ENCODE measurements at regions not wholly inside any gene's neighbourhood (a gene's known extent, or its start where the extent isn't known, plus 50 kb on each side); places are given as distances from the start of the nearest gene placed in this dataset.

GRCh38 chr12:42670719-42671118 lies 81.2 kb upstream of the PRICKLE1 start:
- DNase-seq (ENCODE audit: low read depth): no peak

- DNase-seq (ENCODE audit: low read depth): no peak
These were observed 80.0 kb upstream of the PRICKLE1 start for GRCh38 chr12:42669553-42669952.

- no peak for DNase-seq (ENCODE audit: low read depth)
These were observed 77.2 kb upstream of the PRICKLE1 start for GRCh38 chr12:42666671-42667243.

GRCh38 chr12:42663621-42664020 lies 74.1 kb upstream of the PRICKLE1 start:
- no peak for DNase-seq (ENCODE audit: low read depth)

GRCh38 chr12:42660968-42661937 lies 71.7 kb upstream of the PRICKLE1 start:
- DNase-seq (ENCODE audit: low read depth): no peak

GRCh38 chr12:42660117-42660516 lies 70.6 kb upstream of the PRICKLE1 start:
- no peak for DNase-seq (ENCODE audit: low read depth)

GRCh38 chr12:42652048-42652447 lies 62.5 kb upstream of the PRICKLE1 start:
- DNase-seq (ENCODE audit: low read depth): no peak

GRCh38 chr12:42648061-42648460 lies 58.5 kb upstream of the PRICKLE1 start:
- no peak for DNase-seq (ENCODE audit: low read depth)

GRCh38 chr12:42643881-42644579 lies 54.5 kb upstream of the PRICKLE1 start:
- no peak for DNase-seq (ENCODE audit: low read depth)

GRCh38 chr12:42641221-42641885 lies 51.8 kb upstream of the PRICKLE1 start:
- no peak for DNase-seq (ENCODE audit: low read depth)

- no peak for DNase-seq (ENCODE audit: low read depth)
These were observed 50.8 kb upstream of the PRICKLE1 start for GRCh38 chr12:42640391-42640790.

GRCh38 chr12:42639556-42639955 lies 50.0 kb upstream of the PRICKLE1 start:
- DNase-seq (ENCODE audit: low read depth): no peak

Data from fibroblast of the conjunctiva (primary cell).